ENCODE measurements at regions not wholly inside any gene's neighbourhood (a gene's known extent, or its start where the extent isn't known, plus 50 kb on each side); places are given as distances from the start of the nearest gene placed in this dataset.

DNA sequence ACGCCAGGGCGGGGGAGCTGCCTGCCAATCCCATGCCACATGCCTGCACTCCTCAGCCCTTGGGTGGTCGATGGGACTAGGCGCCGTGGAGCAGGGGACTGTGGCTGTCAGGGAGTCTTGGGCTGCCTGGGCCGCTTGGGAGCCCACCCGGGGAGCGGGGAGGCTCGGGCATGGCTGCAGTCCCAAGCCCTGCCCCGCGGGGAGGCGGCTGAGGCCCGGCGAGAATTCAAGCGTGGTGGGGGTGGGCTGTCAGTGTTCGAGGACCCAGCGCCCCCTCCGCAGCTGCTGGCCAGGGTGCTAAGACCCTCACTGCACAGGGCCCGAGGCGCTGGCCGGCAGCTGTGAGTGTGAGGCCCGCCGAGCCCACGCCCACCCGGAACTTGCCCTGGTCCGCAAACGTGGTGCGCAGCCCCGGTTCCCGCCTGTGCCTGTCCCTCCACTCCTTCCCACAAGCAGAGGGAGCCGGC is 83.2 kb upstream of the DMRTA1 start:
- peaks cover 2% of the 10 kb centered on the region for H3K9me3 Mint-ChIP-seq
- TF ChIP-seq, protein P1, sequence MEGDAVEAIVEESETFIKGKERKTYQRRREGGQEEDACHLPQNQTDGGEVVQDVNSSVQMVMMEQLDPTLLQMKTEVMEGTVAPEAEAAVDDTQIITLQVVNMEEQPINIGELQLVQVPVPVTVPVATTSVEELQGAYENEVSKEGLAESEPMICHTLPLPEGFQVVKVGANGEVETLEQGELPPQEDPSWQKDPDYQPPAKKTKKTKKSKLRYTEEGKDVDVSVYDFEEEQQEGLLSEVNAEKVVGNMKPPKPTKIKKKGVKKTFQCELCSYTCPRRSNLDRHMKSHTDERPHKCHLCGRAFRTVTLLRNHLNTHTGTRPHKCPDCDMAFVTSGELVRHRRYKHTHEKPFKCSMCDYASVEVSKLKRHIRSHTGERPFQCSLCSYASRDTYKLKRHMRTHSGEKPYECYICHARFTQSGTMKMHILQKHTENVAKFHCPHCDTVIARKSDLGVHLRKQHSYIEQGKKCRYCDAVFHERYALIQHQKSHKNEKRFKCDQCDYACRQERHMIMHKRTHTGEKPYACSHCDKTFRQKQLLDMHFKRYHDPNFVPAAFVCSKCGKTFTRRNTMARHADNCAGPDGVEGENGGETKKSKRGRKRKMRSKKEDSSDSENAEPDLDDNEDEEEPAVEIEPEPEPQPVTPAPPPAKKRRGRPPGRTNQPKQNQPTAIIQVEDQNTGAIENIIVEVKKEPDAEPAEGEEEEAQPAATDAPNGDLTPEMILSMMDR (conservative IDR thresholded peaks at IDR 0.05) = no peak
- peaks cover 8% of the 10 kb centered on the region for H3K36me3 Mint-ChIP-seq (ENCODE audit: low read depth)

DNA sequence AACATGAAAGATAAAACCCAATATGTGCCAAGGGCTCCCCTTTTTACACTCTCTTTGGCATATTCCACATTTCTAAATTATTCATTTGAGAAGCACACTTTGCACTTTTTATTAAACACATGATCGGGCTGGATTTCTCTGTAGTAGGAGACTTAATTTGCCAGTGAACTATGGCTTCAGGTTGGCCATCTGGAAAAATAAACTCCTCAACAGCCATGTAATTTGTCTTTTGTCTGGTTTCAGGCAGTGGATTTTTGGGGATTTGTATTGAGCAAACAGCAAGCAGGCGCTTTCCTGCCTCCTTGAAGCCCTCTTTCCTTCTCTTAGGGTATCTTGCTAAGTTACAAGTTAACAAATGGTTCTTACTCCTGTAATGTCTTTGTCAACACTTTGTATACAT is 73.0 kb upstream of the DMRTA1 start:
- Mint-ChIP-seq H3K36me3 (ENCODE audit: low read depth) (no peaks in the 10 kb centered on the region), H3K9me3 (peaks cover 5% of the 10 kb centered on the region), H3K27ac (ENCODE audit: unreplicated experiment) (no peak overlapping the region), H3K4me1 (peaks cover 11% of the 10 kb centered on the region), H3K27me3 (ENCODE audit: low read depth) (no peaks in the 10 kb centered on the region), H3K4me3 (no peak overlapping the region)
- TF ChIP-seq, protein P1 (conservative IDR thresholded peaks at IDR 0.05) = no peak
- no peak for DNase-seq (ENCODE audit: low read depth, low spot score)

More for the DNA sequence above, 83.2 kb upstream of the DMRTA1 start:
- Mint-ChIP-seq H3K4me1 (no peaks in the 10 kb centered on the region), H3K4me3 (no peak overlapping the region), H3K27me3 (ENCODE audit: low read depth) (peaks cover 9% of the 10 kb centered on the region), H3K27ac (ENCODE audit: unreplicated experiment) (no peak overlapping the region)
- no peak for DNase-seq (ENCODE audit: low read depth, low spot score)

DNA sequence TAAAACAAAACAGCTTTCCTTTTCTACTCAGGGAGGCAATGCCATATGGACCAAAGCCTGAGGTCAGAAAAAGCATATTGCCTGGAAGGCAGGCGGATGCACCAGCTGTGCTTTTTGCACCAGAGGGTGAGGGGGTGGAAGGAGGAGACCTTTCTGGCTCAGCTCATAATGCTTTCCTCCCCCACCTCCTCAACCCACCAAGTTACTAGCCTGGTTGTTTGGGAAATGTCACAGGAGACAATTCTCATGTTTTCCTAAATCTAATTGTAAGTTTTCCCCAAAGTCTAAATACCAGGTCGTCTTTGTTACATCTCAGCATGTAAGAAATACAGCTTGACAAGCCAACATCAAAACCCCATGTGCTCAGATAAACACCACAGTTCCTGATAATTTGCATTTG is 72.6 kb upstream of the DMRTA1 start:
- no peaks in the 10 kb centered on the region for H3K36me3 Mint-ChIP-seq (ENCODE audit: low read depth)
- peaks cover 5% of the 10 kb centered on the region for H3K9me3 Mint-ChIP-seq
- peaks cover 15% of the 10 kb centered on the region for H3K4me1 Mint-ChIP-seq
- H3K4me3 Mint-ChIP-seq = no peak overlapping the region
- no peaks in the 10 kb centered on the region for H3K27me3 Mint-ChIP-seq (ENCODE audit: low read depth)
- DNase-seq (ENCODE audit: low read depth, low spot score) = no peak
- TF ChIP-seq, protein P1 (conservative IDR thresholded peaks at IDR 0.05) = no peak
- H3K27ac Mint-ChIP-seq (ENCODE audit: unreplicated experiment) = no peak overlapping the region

DNA sequence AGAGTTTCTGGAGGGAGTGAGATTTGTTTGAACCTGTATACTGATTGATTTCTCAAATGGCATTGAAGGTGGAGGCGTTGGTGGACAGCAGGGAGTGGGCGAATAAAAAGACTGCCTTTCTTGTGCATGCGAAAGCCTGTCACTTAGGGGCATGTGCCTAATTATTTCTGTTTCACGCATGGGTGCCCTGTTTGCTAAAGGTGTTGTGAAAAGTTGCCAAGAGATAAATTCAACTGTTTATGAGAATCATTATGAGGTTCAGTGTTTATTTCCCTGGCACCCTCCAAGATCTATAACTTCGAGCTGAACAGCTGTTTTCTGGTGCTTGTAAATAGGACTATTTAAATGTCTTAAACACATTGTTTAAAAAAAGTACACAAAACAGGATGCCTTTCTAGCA is 67.4 kb upstream of the DMRTA1 start:
- Mint-ChIP-seq H3K27ac (ENCODE audit: unreplicated experiment) (no peak overlapping the region), H3K9me3 (peaks cover 6% of the 10 kb centered on the region), H3K4me1 (peaks cover 17% of the 10 kb centered on the region), H3K27me3 (ENCODE audit: low read depth) (no peaks in the 10 kb centered on the region), H3K36me3 (ENCODE audit: low read depth) (no peaks in the 10 kb centered on the region), H3K4me3 (no peak overlapping the region)
- TF ChIP-seq, protein P1 (conservative IDR thresholded peaks at IDR 0.05) = no peak
- no peak for DNase-seq (ENCODE audit: low read depth, low spot score)

DNA sequence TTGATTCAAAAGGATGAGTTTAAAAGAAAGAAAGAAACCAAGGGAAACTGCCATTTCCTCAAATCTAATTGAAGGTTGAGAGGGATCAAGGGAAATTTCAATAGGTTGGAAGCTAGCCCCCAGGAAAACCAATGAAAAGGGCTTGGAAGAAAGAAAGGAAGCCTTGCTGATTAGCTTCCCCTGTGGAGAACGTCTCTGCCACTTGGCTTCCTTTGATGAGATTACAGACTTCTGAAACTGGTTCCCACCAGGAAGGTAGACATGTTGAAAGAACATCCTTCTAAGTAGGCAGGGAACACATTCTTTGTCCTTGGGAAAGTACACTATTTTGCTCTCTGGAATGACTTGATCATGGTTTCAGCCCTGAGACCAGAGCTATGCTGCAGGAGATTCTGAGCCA is 65.5 kb upstream of the DMRTA1 start:
- H3K36me3 Mint-ChIP-seq (ENCODE audit: low read depth) = no peaks in the 10 kb centered on the region
- no peak overlapping the region for H3K27ac Mint-ChIP-seq (ENCODE audit: unreplicated experiment)
- peaks cover 6% of the 10 kb centered on the region for H3K9me3 Mint-ChIP-seq
- DNase-seq (ENCODE audit: low read depth, low spot score) = no peak
- TF ChIP-seq, protein P1 (conservative IDR thresholded peaks at IDR 0.05) = no peak
- H3K4me1 Mint-ChIP-seq = peaks cover 15% of the 10 kb centered on the region
- H3K4me3 Mint-ChIP-seq = no peak overlapping the region
- no peaks in the 10 kb centered on the region for H3K27me3 Mint-ChIP-seq (ENCODE audit: low read depth)

DNA sequence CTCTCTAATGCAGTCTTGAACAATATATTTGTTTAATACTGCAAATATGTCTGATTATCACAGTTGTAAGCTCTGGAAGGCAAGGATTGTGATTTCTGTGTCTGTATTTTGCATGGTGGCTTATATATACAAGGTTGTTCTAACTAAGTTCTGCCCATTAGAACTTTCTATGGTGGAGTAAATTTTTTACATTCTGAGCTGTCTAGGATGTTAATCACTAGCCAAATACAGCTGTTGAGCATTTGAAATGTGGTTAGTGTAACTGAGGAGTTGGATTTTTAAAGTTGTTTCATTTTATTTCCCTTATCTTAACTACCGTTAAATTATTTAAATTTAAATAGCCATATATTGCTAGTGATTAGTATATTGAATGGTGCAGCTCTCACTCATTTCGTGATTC is 64.3 kb upstream of the DMRTA1 start:
- no peak for DNase-seq (ENCODE audit: low read depth, low spot score)
- Mint-ChIP-seq H3K27me3 (ENCODE audit: low read depth) (no peaks in the 10 kb centered on the region), H3K4me3 (no peak overlapping the region), H3K9me3 (peaks cover 6% of the 10 kb centered on the region), H3K27ac (ENCODE audit: unreplicated experiment) (no peak overlapping the region), H3K36me3 (ENCODE audit: low read depth) (no peaks in the 10 kb centered on the region), H3K4me1 (peaks cover 15% of the 10 kb centered on the region)
- TF ChIP-seq, protein P1 (conservative IDR thresholded peaks at IDR 0.05) = no peak

All from neural crest cell (in vitro differentiated cells).